ENCODE measurements at regions not wholly inside any gene's neighbourhood (a gene's known extent, or its start where the extent isn't known, plus 50 kb on each side); places are given as distances from the start of the nearest gene placed in this dataset.
A peak's percentile ranks its signal among the peaks of the same experiment; 100 is the strongest.

- H3K9ac ChIP-seq (ENCODE audit: low read length) = no peak overlapping the region
These were observed 59.8 kb upstream of the FHIT start for GRCh38 chr3:61311044-61311443.

DNA sequence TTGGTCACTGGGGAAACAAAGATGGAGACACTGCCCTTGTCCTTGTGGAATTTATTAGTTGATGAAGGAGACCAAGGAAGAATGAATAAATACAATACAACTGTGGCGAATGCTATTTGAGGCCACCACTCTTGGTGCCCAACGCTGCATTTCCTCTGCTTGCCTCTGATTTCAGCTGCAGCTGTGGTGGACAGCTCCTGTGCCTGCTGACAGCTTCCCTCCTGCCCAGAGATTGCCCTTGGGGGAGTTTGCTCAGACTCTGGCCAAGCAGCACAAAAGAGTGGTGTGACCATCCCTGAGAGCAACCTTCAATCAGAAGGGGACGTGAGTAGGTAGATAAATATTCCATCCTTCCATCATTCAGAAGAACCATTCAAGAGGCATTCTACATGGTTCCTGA is 64.6 kb upstream of the FHIT start:
- Histone ChIP-seq H3K36me3 (ENCODE audit: control insufficient read depth, low read depth, low read length) (no peaks in the 10 kb centered on the region), H3K4me1 (ENCODE audit: control insufficient read depth, low read depth, low read length) (no peaks in the 10 kb centered on the region), H3K4me3 (ENCODE audit: low read length) (no peak overlapping the region), H3K27me3 (ENCODE audit: control insufficient read depth, insufficient read depth, low read length) (no peaks in the 10 kb centered on the region), H3K9me3 (ENCODE audit: control insufficient read depth, low read depth, low read length) (no peaks in the 10 kb centered on the region), H3K27ac (ENCODE audit: low read length) (no peak overlapping the region), H3K9ac (ENCODE audit: low read length) (no peak overlapping the region)

More at GRCh38 chr3:61311044-61311443, 59.8 kb upstream of the FHIT start:
- Histone ChIP-seq H3K36me3 (ENCODE audit: control insufficient read depth, low read depth, low read length) (no peaks in the 10 kb centered on the region), H3K9me3 (ENCODE audit: control insufficient read depth, low read depth, low read length) (no peaks in the 10 kb centered on the region), H3K4me3 (ENCODE audit: low read length) (no peak overlapping the region), H3K4me1 (ENCODE audit: control insufficient read depth, low read depth, low read length) (no peaks in the 10 kb centered on the region), H3K27ac (ENCODE audit: low read length) (no peak overlapping the region), H3K27me3 (ENCODE audit: control insufficient read depth, insufficient read depth, low read length) (no peaks in the 10 kb centered on the region)

GRCh38 chr3:61323094-61323493 is 71.8 kb upstream of the FHIT start:
- Histone ChIP-seq H3K27ac (ENCODE audit: low read length) (no peak overlapping the region), H3K4me1 (ENCODE audit: control insufficient read depth, low read depth, low read length) (no peaks in the 10 kb centered on the region), H3K4me3 (ENCODE audit: low read length) (no peak overlapping the region), H3K9ac (ENCODE audit: low read length) (no peak overlapping the region), H3K36me3 (ENCODE audit: control insufficient read depth, low read depth, low read length) (no peaks in the 10 kb centered on the region), H3K27me3 (ENCODE audit: control insufficient read depth, insufficient read depth, low read length) (no peaks in the 10 kb centered on the region), H3K9me3 (ENCODE audit: control insufficient read depth, low read depth, low read length) (no peaks in the 10 kb centered on the region)

GRCh38 chr3:61331929-61332552 is 80.8 kb upstream of the FHIT start:
- Histone ChIP-seq H3K9me3 (ENCODE audit: control insufficient read depth, low read depth, low read length) (no peaks in the 10 kb centered on the region), H3K4me3 (ENCODE audit: low read length) (no peak overlapping the region), H3K4me1 (ENCODE audit: control insufficient read depth, low read depth, low read length) (peaks cover 28% of the 10 kb centered on the region), H3K9ac (ENCODE audit: low read length) (no peak overlapping the region), H3K27me3 (ENCODE audit: control insufficient read depth, insufficient read depth, low read length) (no peaks in the 10 kb centered on the region), H3K36me3 (ENCODE audit: control insufficient read depth, low read depth, low read length) (no peaks in the 10 kb centered on the region), H3K27ac (ENCODE audit: low read length) (peak overlapping the region; percentile 2)

DNA sequence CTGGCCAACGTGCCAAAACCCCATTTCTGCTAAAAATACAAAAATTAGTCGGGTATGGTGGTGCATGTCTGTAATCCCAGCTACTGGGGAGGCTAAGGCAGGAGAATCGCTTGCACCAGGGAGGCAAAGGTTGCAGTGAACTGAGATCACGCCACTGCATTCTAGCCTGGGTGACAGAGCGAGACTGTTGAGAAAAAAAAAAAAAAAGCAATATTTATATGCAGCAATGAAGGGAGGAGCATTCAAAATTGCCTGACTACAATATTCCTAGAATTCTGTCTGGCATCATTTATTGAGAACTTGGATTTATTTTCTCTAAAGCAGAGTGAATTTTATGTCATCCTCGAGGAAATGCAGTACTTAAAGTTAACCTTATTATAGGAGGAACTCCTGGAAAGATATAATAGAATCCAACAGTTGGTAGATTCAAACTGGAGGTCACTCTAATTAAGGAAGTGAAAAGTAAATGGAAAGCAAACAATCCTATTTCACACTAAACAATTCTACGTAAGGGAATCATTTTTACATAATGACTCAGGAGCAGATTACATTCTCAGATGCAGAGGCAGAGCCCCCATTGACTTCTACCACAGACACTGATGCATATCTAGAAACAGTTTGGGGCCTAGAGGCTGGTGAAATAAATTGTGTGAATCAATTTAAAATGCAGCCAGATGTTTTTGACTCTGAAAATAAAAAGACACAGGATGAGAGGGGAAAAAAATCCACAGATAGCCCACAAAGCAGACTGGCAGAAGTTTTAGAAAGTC is 82.1 kb upstream of the FHIT start:
- H3K9ac ChIP-seq (ENCODE audit: low read length) = no peak overlapping the region
- H3K27me3 ChIP-seq (ENCODE audit: control insufficient read depth, insufficient read depth, low read length) = no peaks in the 10 kb centered on the region
- no peak overlapping the region for H3K4me3 ChIP-seq (ENCODE audit: low read length)
- H3K27ac ChIP-seq (ENCODE audit: low read length) = no peak overlapping the region
- H3K4me1 ChIP-seq (ENCODE audit: control insufficient read depth, low read depth, low read length) = peaks cover 28% of the 10 kb centered on the region
- no peaks in the 10 kb centered on the region for H3K9me3 ChIP-seq (ENCODE audit: control insufficient read depth, low read depth, low read length)
- H3K36me3 ChIP-seq (ENCODE audit: control insufficient read depth, low read depth, low read length) = no peaks in the 10 kb centered on the region

DNA sequence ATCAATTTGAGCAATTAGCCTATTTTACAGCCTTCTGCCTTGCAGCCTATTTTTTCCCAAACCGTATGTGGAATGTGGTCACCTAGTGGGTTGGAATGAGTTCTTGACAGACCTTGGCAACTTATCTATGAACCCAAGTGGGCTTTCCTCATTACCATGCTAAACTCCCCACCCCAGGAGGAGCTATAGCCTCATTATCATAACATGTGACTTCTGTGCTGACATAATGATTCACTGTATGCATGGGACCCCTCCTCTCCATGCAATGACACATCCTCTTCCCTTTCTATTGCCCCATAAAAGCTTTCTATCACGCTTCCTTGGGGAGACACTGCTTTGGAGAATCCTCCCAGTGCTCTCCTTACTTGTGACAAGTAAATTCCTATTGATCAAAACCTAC is 83.5 kb upstream of the FHIT start:
- H3K36me3 ChIP-seq (ENCODE audit: control insufficient read depth, low read depth, low read length) = no peaks in the 10 kb centered on the region
- no peaks in the 10 kb centered on the region for H3K9me3 ChIP-seq (ENCODE audit: control insufficient read depth, low read depth, low read length)
- H3K27ac ChIP-seq (ENCODE audit: low read length) = no peak overlapping the region

DNA sequence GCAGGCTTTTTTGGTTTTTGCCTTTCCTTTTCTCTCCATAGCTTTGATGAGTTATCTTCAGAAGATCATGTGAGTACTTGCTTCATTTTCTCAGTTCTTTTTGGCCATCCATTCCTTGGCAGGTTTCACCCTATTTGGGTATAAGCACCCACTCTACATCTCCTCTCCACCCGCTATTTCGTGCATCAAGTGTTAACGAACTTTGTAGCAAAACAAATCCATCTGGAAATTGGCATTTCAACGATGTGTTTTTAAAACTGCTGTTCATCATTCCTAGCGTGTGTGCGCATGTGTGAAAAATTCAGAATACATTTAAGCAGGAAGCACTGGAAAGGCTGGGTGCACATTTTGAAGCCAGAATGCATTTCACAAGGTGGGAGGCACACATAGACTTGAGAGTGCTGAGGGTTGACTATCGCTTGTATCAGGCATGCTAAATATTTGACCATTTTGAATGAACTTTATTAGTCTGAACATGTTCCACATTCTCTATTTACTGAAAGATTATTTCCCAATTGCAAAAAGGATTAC is 89.7 kb upstream of the FHIT start:
- no peak overlapping the region for H3K4me3 ChIP-seq (ENCODE audit: low read length)
- no peaks in the 10 kb centered on the region for H3K9me3 ChIP-seq (ENCODE audit: control insufficient read depth, low read depth, low read length)
- no peak overlapping the region for H3K27ac ChIP-seq (ENCODE audit: low read length)
- no peaks in the 10 kb centered on the region for H3K36me3 ChIP-seq (ENCODE audit: control insufficient read depth, low read depth, low read length)
- H3K4me1 ChIP-seq (ENCODE audit: control insufficient read depth, low read depth, low read length) = no peaks in the 10 kb centered on the region
- H3K27me3 ChIP-seq (ENCODE audit: control insufficient read depth, insufficient read depth, low read length) = no peaks in the 10 kb centered on the region
- H3K9ac ChIP-seq (ENCODE audit: low read length) = no peak overlapping the region

More for the DNA sequence above, 83.5 kb upstream of the FHIT start:
- Histone ChIP-seq H3K9ac (ENCODE audit: low read length) (no peak overlapping the region), H3K27me3 (ENCODE audit: control insufficient read depth, insufficient read depth, low read length) (no peaks in the 10 kb centered on the region), H3K4me1 (ENCODE audit: control insufficient read depth, low read depth, low read length) (peaks cover 28% of the 10 kb centered on the region), H3K4me3 (ENCODE audit: low read length) (no peak overlapping the region)

DNA sequence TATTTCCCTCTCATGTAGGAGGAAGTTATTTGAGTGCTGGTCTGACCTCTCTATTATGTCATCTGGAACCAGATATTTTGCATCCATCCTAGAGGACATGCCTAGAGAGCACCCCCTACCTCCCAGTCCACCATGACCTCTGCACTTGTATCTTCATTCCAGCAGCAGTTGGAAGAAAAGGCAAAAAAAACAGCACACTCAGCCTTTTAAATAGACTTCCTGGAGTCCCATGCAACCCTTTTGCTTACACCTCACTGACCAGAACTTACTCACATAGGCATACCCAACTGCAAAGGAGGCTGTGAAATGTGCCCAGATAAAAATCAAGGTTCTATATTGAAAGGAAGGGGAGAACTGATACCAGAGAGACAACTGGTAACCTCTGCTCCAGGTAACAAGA is 92.3 kb upstream of the FHIT start:
- no peaks in the 10 kb centered on the region for H3K36me3 ChIP-seq (ENCODE audit: control insufficient read depth, low read depth, low read length)
- no peak overlapping the region for H3K27ac ChIP-seq (ENCODE audit: low read length)
- no peak overlapping the region for H3K9ac ChIP-seq (ENCODE audit: low read length)
- no peaks in the 10 kb centered on the region for H3K4me1 ChIP-seq (ENCODE audit: control insufficient read depth, low read depth, low read length)
- no peaks in the 10 kb centered on the region for H3K27me3 ChIP-seq (ENCODE audit: control insufficient read depth, insufficient read depth, low read length)
- H3K9me3 ChIP-seq (ENCODE audit: control insufficient read depth, low read depth, low read length) = no peaks in the 10 kb centered on the region
- no peak overlapping the region for H3K4me3 ChIP-seq (ENCODE audit: low read length)

GRCh38 chr3:61345020-61345419 is 93.8 kb upstream of the FHIT start:
- no peaks in the 10 kb centered on the region for H3K4me1 ChIP-seq (ENCODE audit: control insufficient read depth, low read depth, low read length)
- H3K27ac ChIP-seq (ENCODE audit: low read length) = no peak overlapping the region
- H3K9ac ChIP-seq (ENCODE audit: low read length) = no peak overlapping the region
- no peaks in the 10 kb centered on the region for H3K9me3 ChIP-seq (ENCODE audit: control insufficient read depth, low read depth, low read length)
- no peak overlapping the region for H3K4me3 ChIP-seq (ENCODE audit: low read length)
- no peaks in the 10 kb centered on the region for H3K36me3 ChIP-seq (ENCODE audit: control insufficient read depth, low read depth, low read length)
- no peaks in the 10 kb centered on the region for H3K27me3 ChIP-seq (ENCODE audit: control insufficient read depth, insufficient read depth, low read length)

DNA sequence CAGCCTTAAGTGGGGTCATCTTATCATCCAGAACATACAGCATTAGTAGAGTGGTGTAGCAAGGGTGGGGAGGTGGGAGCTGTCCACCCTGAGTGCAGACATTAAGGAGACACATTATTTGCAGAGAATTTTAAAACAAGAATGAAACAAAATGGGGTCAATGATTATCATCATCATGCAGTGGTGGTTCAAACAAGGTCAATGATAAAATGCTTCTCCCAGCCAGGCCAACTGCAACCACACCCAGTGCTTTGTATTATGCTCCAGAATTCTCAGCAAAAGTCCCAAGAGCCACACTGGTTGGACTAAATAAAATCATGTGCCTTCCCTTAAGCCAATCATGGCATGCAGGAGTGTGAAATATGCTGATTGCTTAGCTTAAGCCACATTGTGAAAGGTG is 96.7 kb upstream of the FHIT start:
- Histone ChIP-seq H3K36me3 (ENCODE audit: control insufficient read depth, low read depth, low read length) (no peaks in the 10 kb centered on the region), H3K27me3 (ENCODE audit: control insufficient read depth, insufficient read depth, low read length) (no peaks in the 10 kb centered on the region), H3K27ac (ENCODE audit: low read length) (no peak overlapping the region), H3K9me3 (ENCODE audit: control insufficient read depth, low read depth, low read length) (no peaks in the 10 kb centered on the region), H3K9ac (ENCODE audit: low read length) (no peak overlapping the region), H3K4me3 (ENCODE audit: low read length) (no peak overlapping the region), H3K4me1 (ENCODE audit: control insufficient read depth, low read depth, low read length) (no peaks in the 10 kb centered on the region)

- Histone ChIP-seq H3K4me1 (ENCODE audit: control insufficient read depth, low read depth, low read length) (no peaks in the 10 kb centered on the region), H3K9me3 (ENCODE audit: control insufficient read depth, low read depth, low read length) (no peaks in the 10 kb centered on the region), H3K4me3 (ENCODE audit: low read length) (no peak overlapping the region), H3K36me3 (ENCODE audit: control insufficient read depth, low read depth, low read length) (no peaks in the 10 kb centered on the region), H3K27me3 (ENCODE audit: control insufficient read depth, insufficient read depth, low read length) (no peaks in the 10 kb centered on the region), H3K9ac (ENCODE audit: low read length) (no peak overlapping the region), H3K27ac (ENCODE audit: low read length) (no peak overlapping the region)
These were observed 98.5 kb upstream of the FHIT start for GRCh38 chr3:61349717-61350116.
